GM23338 (cell line): ENCODE measurements at regions not wholly inside any gene's neighbourhood (a gene's known extent, or its start where the extent isn't known, plus 50 kb on each side); places are given as distances from the start of the nearest gene placed in this dataset.

ENCODE experiments used
- ATAC-seq: fragments of 200-7000 bp; cut with Tn5 transposase; 3 replicates; pipeline ENCODE4 v1.9.1; 2020
- DNase-seq: peaks from one replicate; pipeline ENCODE4 v3.0.0-alpha.2; 2015; ENCODE audit warnings: low spot score
- H2AFZ ChIP-seq: fragments of 200-600 bp; sonication (generic); 2 replicates; pipeline ENCODE4 v1.8.0; 2016; ENCODE audit warnings: antibody characterized with exemption, mild to moderate bottlenecking, moderate library complexity
- H3F3A ChIP-seq: fragments of 200-600 bp; sonication (generic); replicated peaks from 2 replicates; pipeline ENCODE4 v1.8.0; 2017; ENCODE audit warnings: antibody characterized with exemption, mixed run types, low read depth
- H3K27ac ChIP-seq: fragments of 200-600 bp; sonication (generic); 2 replicates; pipeline ENCODE4 v1.6.1; 2016; ENCODE audit warnings: low read depth
- H3K27me3 ChIP-seq: fragments of 200-600 bp; sonication (generic); 2 replicates; pipeline ENCODE4 v1.8.0; 2016; ENCODE audit warnings: mild to moderate bottlenecking, mixed run types, moderate library complexity; ENCODE audit not compliant: insufficient read depth
- H3K36me3 ChIP-seq: fragments of 200-600 bp; sonication (generic); 2 replicates; pipeline ENCODE4 v1.8.0; 2016; ENCODE audit warnings: mild to moderate bottlenecking; ENCODE audit not compliant: insufficient read depth
- H3K4me1 ChIP-seq: fragments of 200-600 bp; sonication (generic); 2 replicates; pipeline ENCODE4 v1.8.0; 2016; ENCODE audit warnings: mild to moderate bottlenecking, moderate library complexity; ENCODE audit not compliant: insufficient read depth
- H3K4me2 ChIP-seq: fragments of 200-600 bp; sonication (generic); 2 replicates; pipeline ENCODE4 v1.7.1; 2017; ENCODE audit warnings: mixed run types
- H3K4me3 ChIP-seq: fragments of 200-600 bp; sonication (generic); 2 replicates; pipeline ENCODE4 v1.6.1; 2016; ENCODE audit warnings: mixed run types
- H3K79me2 ChIP-seq: fragments of 200-600 bp; sonication (generic); replicated peaks from 2 replicates; pipeline ENCODE4 v1.8.0; 2017; ENCODE audit warnings: mild to moderate bottlenecking; ENCODE audit not compliant: insufficient read depth
- H3K9me2 ChIP-seq: fragments of 200-600 bp; sonication (generic); 2 replicates; pipeline ENCODE4 v1.8.0; 2017; ENCODE audit not compliant: insufficient read depth
- H4K20me1 ChIP-seq: fragments of 200-600 bp; sonication (generic); replicated peaks from 2 replicates; pipeline ENCODE4 v1.8.0; 2017; ENCODE audit warnings: mild to moderate bottlenecking; ENCODE audit not compliant: insufficient read depth
- H3K27ac Mint-ChIP-seq: 2 replicates; pipeline ENCODE4 v1.8.0; 2020; ENCODE audit warnings: inconsistent platforms, mild to moderate bottlenecking, moderate library complexity, mixed read lengths
- H3K27me3 Mint-ChIP-seq: 3 replicates; pipeline ENCODE4 v1.8.0; 2022; ENCODE audit warnings: low read depth, mild to moderate bottlenecking, moderate library complexity, mixed read lengths, inconsistent platforms; ENCODE audit not compliant: insufficient read depth, poor library complexity
- H3K36me3 Mint-ChIP-seq: 3 replicates; pipeline ENCODE4 v1.8.0; 2021; ENCODE audit warnings: low read depth, mild to moderate bottlenecking, inconsistent platforms, moderate library complexity, mixed read lengths
- H3K4me1 Mint-ChIP-seq: 3 replicates; pipeline ENCODE4 v1.8.0; 2020; ENCODE audit warnings: mild to moderate bottlenecking, inconsistent platforms, mixed read lengths
- H3K4me3 Mint-ChIP-seq: 3 replicates; pipeline ENCODE4 v1.8.0; 2021; ENCODE audit warnings: moderate library complexity, mild to moderate bottlenecking, inconsistent platforms, mixed read lengths
- H3K9me3 Mint-ChIP-seq: 3 replicates; pipeline ENCODE4 v1.8.0; 2020; ENCODE audit warnings: moderate library complexity, mild to moderate bottlenecking, inconsistent platforms, mixed read lengths
- CREB1 ChIP-seq: fragments of 250-450 bp; sonication (Bioruptor Pico); IDR thresholded peaks from 2 replicates; pipeline ENCODE4 v1.5.0; 2020; ENCODE audit warnings: low read depth, mild to moderate bottlenecking, moderate library complexity
- ETS1 ChIP-seq: IDR thresholded peaks from 2 replicates; pipeline ENCODE4 v1.6.1; 2016; ENCODE audit warnings: antibody characterized with exemption
- EZH2 ChIP-seq: fragments of 200-600 bp; sonication (generic); IDR thresholded peaks from one replicate; pipeline ENCODE4 v1.8.0; 2017; ENCODE audit warnings: antibody characterized with exemption, mild to moderate bottlenecking, low read depth; ENCODE audit not compliant: unreplicated experiment
- EZH2phosphoT487 ChIP-seq: fragments of 200-600 bp; sonication (generic); IDR thresholded peaks from one replicate; pipeline ENCODE4 v1.8.1; 2018; ENCODE audit warnings: antibody characterized with exemption; ENCODE audit not compliant: unreplicated experiment
- JUNB ChIP-seq: IDR thresholded peaks from one replicate; pipeline ENCODE4 v1.6.1; 2016; ENCODE audit warnings: antibody characterized with exemption; ENCODE audit not compliant: unreplicated experiment
- NANOG ChIP-seq: IDR thresholded peaks from 2 replicates; pipeline ENCODE4 v1.6.1; 2016; ENCODE audit warnings: antibody characterized with exemption, borderline replicate concordance
- POLR2AphosphoS5 ChIP-seq: IDR thresholded peaks from 2 replicates; pipeline ENCODE4 v1.6.1; 2016; ENCODE audit warnings: antibody characterized with exemption, low read depth
- STAT1 ChIP-seq: IDR thresholded peaks from one replicate; pipeline ENCODE4 v1.6.1; 2016; ENCODE audit warnings: antibody characterized with exemption; ENCODE audit not compliant: unreplicated experiment
- ZNF114 ChIP-seq: fragments of 250-450 bp; sonication (Bioruptor Pico); IDR thresholded peaks from 2 replicates; pipeline ENCODE4 v1.5.0; 2020; ENCODE audit warnings: mild to moderate bottlenecking, moderate library complexity
- ZNF331 ChIP-seq: fragments of 250-450 bp; sonication (Bioruptor Pico); IDR thresholded peaks from 2 replicates; pipeline ENCODE4 v1.5.0; 2020; ENCODE audit warnings: low read depth, mild to moderate bottlenecking, moderate library complexity
- ZNF462 ChIP-seq: fragments of 250-450 bp; sonication (Bioruptor Pico); IDR thresholded peaks from 2 replicates; pipeline ENCODE4 v1.5.0; 2020; ENCODE audit warnings: mild to moderate bottlenecking, moderate library complexity
- TF ChIP-seq, protein P1 (sequence below): IDR thresholded peaks from one replicate; pipeline ENCODE4 v1.6.1; 2018; ENCODE audit warnings: antibody characterized with exemption; ENCODE audit not compliant: unreplicated experiment
- TF ChIP-seq, protein P2 (sequence below), 2 experiments: fragments of 200-600 bp in 1 of 2; sonication (generic) in 1 of 2; conservative IDR thresholded peaks; 2 replicates each; pipeline versions ENCODE4 v1.5.1 to v1.6.1; 2016 to 2017; ENCODE audit warnings: antibody characterized with exemption in 2 of 2, low read depth in 2 of 2, mild to moderate bottlenecking in 2 of 2, moderate library complexity in 1 of 2

GRCh38 chr7:8363407-8364015, 69.9 kb upstream of the NXPH1 start:
- H3K4me2 ChIP-seq, result peak overlapping the region; percentile 16
- no peaks in the 10 kb centered on the region for H3K27me3 ChIP-seq
- Mint-ChIP-seq H3K36me3 (peaks cover 17% of the 10 kb centered on the region; the same call in 2 of the 3 replicates), H3K27me3 (no peaks in the 10 kb centered on the region), H3K27ac (peak overlapping the region; percentile 99), H3K4me3 (no peak overlapping the region), H3K9me3 (peaks cover 18% of the 10 kb centered on the region), H3K4me1 (peaks cover 48% of the 10 kb centered on the region)
- no peaks in the 10 kb centered on the region for H3K36me3 ChIP-seq
- no peaks in the 10 kb centered on the region; the same call in 1 of the 2 replicates for H3F3A ChIP-seq
- H3K9me2 ChIP-seq, result no peaks in the 10 kb centered on the region
- peak overlapping the region; percentile 0; the same call in 1 of the 2 replicates for H3K4me3 ChIP-seq
- TF ChIP-seq, protein P1, sequence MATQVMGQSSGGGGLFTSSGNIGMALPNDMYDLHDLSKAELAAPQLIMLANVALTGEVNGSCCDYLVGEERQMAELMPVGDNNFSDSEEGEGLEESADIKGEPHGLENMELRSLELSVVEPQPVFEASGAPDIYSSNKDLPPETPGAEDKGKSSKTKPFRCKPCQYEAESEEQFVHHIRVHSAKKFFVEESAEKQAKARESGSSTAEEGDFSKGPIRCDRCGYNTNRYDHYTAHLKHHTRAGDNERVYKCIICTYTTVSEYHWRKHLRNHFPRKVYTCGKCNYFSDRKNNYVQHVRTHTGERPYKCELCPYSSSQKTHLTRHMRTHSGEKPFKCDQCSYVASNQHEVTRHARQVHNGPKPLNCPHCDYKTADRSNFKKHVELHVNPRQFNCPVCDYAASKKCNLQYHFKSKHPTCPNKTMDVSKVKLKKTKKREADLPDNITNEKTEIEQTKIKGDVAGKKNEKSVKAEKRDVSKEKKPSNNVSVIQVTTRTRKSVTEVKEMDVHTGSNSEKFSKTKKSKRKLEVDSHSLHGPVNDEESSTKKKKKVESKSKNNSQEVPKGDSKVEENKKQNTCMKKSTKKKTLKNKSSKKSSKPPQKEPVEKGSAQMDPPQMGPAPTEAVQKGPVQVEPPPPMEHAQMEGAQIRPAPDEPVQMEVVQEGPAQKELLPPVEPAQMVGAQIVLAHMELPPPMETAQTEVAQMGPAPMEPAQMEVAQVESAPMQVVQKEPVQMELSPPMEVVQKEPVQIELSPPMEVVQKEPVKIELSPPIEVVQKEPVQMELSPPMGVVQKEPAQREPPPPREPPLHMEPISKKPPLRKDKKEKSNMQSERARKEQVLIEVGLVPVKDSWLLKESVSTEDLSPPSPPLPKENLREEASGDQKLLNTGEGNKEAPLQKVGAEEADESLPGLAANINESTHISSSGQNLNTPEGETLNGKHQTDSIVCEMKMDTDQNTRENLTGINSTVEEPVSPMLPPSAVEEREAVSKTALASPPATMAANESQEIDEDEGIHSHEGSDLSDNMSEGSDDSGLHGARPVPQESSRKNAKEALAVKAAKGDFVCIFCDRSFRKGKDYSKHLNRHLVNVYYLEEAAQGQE, result no peak
- no peak for TF ChIP-seq ETS1
- TF ChIP-seq CREB1 (CRISPR knock-in tag), result no peak
- no peak for TF ChIP-seq JUNB
- no peak for TF ChIP-seq EZH2
- TF ChIP-seq EZH2phosphoT487, result no peak
- no peak for TF ChIP-seq STAT1
- TF ChIP-seq ZNF331 (CRISPR knock-in tag), result no peak
- no peak for TF ChIP-seq POLR2AphosphoS5
- no peak for TF ChIP-seq ZNF462 (CRISPR knock-in tag)
- TF ChIP-seq ZNF114, result no peak
- no peak; the same call in 1 of the 2 replicates for TF ChIP-seq NANOG
- TF ChIP-seq, protein P2, sequence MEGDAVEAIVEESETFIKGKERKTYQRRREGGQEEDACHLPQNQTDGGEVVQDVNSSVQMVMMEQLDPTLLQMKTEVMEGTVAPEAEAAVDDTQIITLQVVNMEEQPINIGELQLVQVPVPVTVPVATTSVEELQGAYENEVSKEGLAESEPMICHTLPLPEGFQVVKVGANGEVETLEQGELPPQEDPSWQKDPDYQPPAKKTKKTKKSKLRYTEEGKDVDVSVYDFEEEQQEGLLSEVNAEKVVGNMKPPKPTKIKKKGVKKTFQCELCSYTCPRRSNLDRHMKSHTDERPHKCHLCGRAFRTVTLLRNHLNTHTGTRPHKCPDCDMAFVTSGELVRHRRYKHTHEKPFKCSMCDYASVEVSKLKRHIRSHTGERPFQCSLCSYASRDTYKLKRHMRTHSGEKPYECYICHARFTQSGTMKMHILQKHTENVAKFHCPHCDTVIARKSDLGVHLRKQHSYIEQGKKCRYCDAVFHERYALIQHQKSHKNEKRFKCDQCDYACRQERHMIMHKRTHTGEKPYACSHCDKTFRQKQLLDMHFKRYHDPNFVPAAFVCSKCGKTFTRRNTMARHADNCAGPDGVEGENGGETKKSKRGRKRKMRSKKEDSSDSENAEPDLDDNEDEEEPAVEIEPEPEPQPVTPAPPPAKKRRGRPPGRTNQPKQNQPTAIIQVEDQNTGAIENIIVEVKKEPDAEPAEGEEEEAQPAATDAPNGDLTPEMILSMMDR (conservative IDR thresholded peaks at IDR 0.05; ENCODE audit: low read depth in 2 of 2), result no peak
- ATAC-seq (peak; percentile 16; the same call in 2 of the 3 replicates), DNase-seq (no peak)
- H3K4me1 ChIP-seq, result peaks cover 49% of the 10 kb centered on the region
- H3K79me2 ChIP-seq, result no peaks in the 10 kb centered on the region
- no peak overlapping the region for H2AFZ ChIP-seq
- H3K27ac ChIP-seq, result peak overlapping the region; percentile 95
- no peaks in the 10 kb centered on the region for H4K20me1 ChIP-seq
